ENCODE measurements at regions not wholly inside any gene's neighbourhood (a gene's known extent, or its start where the extent isn't known, plus 50 kb on each side); places are given as distances from the start of the nearest gene placed in this dataset.
"Not testable (repeated sequence)": the region's sequence is repeated elsewhere in the genome, so short reads cannot be mapped to it uniquely, and the experiment has no call there.

DNA sequence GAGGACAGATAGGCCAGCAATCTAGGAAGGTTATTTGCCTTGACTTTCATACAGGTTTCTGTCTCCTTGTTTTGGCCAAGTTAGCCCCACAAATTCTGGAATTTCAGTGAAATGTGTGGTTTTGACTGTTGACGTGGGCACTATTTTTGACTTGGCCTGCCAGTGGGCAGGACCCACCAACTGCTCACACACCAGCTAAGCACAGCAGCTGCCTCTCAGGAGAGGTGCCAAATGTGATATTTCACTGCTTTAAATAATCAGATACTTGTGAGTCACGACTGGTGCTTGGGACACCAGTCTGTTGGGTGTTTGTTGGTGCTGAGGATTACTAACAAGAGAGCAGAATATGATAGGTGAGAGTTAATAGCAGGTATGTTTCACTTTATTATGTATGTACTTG lies 409.7 kb upstream of the MTPN start:
- no peaks in the 10 kb centered on the region for H3K9me3 ChIP-seq (ENCODE audit: control insufficient read depth, low read depth, low read length)
- no peak for DNase-seq
- H3K9ac ChIP-seq (ENCODE audit: extremely low read depth, insufficient read length, low read length) = no peak overlapping the region
- no peak overlapping the region for H2BK5ac ChIP-seq (ENCODE audit: insufficient read length, low read length)
- no peak for TF ChIP-seq CTCF (conservative IDR thresholded peaks at IDR 0.05)
- no peaks in the 10 kb centered on the region for H4K20me1 ChIP-seq (ENCODE audit: control insufficient read depth, insufficient read depth, insufficient read length)
- no peak overlapping the region for H2AK5ac ChIP-seq (ENCODE audit: insufficient read length, low read length)
- no peaks in the 10 kb centered on the region for H3K27me3 ChIP-seq (ENCODE audit: insufficient read depth, low read length)
- Mint-ChIP-seq H3K27ac (no peak overlapping the region), H3K4me3 (no peak overlapping the region), H3K36me3 (ENCODE audit: insufficient read depth in 1 of 3, low read depth in 3 of 3) (no peaks in the 10 kb centered on the region), H3K9me3 (no peaks in the 10 kb centered on the region), H3K27me3 (ENCODE audit: low read depth) (no peaks in the 10 kb centered on the region), H3K4me1 (peaks cover 0 to 7% of the 10 kb centered on the region in 2 experiments; a peak in 1 of 4 replicates)
- no peak overlapping the region for H3K4ac ChIP-seq (ENCODE audit: low read depth, low read length)
- H2BK15ac ChIP-seq (ENCODE audit: low read depth, low read length) = no peak overlapping the region
- H4K8ac ChIP-seq (replicated peaks; ENCODE audit: insufficient read length, low read depth, low read length) = no peak overlapping the region
- H3K4me1 ChIP-seq (ENCODE audit: insufficient read depth, low read length) = no peaks in the 10 kb centered on the region
- H3K79me1 ChIP-seq (ENCODE audit: insufficient read depth, low read depth, low read length, poor library complexity, severe bottlenecking) = no peaks in the 10 kb centered on the region
- no peak overlapping the region for H2AFZ ChIP-seq (ENCODE audit: low read length)
- H3K14ac ChIP-seq (ENCODE audit: insufficient read depth, low read length) = no peak overlapping the region
- no peaks in the 10 kb centered on the region for H3K23me2 ChIP-seq (ENCODE audit: insufficient read length, low read depth, low read length, poor library complexity, severe bottlenecking)
- no peak overlapping the region for H4K5ac ChIP-seq (ENCODE audit: insufficient read length, low read depth, low read length)
- H3K56ac ChIP-seq (ENCODE audit: insufficient read length, low read depth, low read length) = no peak overlapping the region
- H3K27ac ChIP-seq (ENCODE audit: insufficient read length, low read depth, low read length) = no peak overlapping the region
- no peak overlapping the region for H3K23ac ChIP-seq (ENCODE audit: insufficient read length, low read depth, low read length)
- H4K91ac ChIP-seq (ENCODE audit: insufficient read length, low read depth, low read length) = no peak overlapping the region
- H3K79me2 ChIP-seq (ENCODE audit: insufficient read depth, low read length) = no peaks in the 10 kb centered on the region
- no peak overlapping the region for H3T11ph ChIP-seq (ENCODE audit: low read length)
- H2BK20ac ChIP-seq (ENCODE audit: low read depth, low read length, poor library complexity, severe bottlenecking) = no peak overlapping the region
- no peak overlapping the region for H3K4me2 ChIP-seq (ENCODE audit: insufficient read depth, insufficient read length, low read length)
- no peak overlapping the region for H2BK120ac ChIP-seq (ENCODE audit: low read depth, low read length, poor library complexity, severe bottlenecking)
- WGBS (ENCODE audit: extremely low coverage, insufficient read length, low lambda C conversion rate) = no CpG with 5 or more reads among the region's 2 CpGs
- H3K18ac ChIP-seq (ENCODE audit: insufficient read length, low read depth, low read length) = no peak overlapping the region
- H2BK12ac ChIP-seq (ENCODE audit: insufficient read length, low read depth, low read length) = no peak overlapping the region

DNA sequence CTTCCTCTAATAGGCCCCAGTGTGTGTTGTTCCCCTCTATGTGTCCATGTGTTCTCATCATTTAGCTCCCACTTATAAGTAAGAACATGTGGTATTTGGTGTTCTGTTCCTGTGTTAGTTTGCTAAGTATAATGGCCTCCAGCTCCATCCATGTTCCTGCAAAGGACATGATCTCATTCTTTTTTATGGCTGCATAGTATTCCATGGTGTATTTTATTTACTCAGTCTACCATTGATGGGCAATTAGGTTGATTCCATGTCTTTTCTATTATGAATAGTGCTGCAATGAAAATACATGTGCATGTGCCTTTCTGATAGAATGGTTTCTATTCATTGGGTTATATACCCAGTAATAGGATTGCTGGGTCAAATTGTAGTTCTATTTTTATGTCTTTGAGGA lies 394.2 kb upstream of the MTPN start:
- not testable (repeated sequence) for DNase-seq; H3K4me2 ChIP-seq (ENCODE audit: insufficient read depth, insufficient read length, low read length); H3K9ac ChIP-seq (ENCODE audit: extremely low read depth, insufficient read length, low read length); H3K27ac Mint-ChIP-seq; H3K4me1 ChIP-seq (ENCODE audit: insufficient read depth, low read length); H3K4ac ChIP-seq (ENCODE audit: low read depth, low read length); H2BK120ac ChIP-seq (ENCODE audit: low read depth, low read length, poor library complexity, severe bottlenecking); H2BK20ac ChIP-seq (ENCODE audit: low read depth, low read length, poor library complexity, severe bottlenecking); H2AFZ ChIP-seq (ENCODE audit: low read length); H2AK5ac ChIP-seq (ENCODE audit: insufficient read length, low read length); H3K79me1 ChIP-seq (ENCODE audit: insufficient read depth, low read depth, low read length, poor library complexity, severe bottlenecking); H3K18ac ChIP-seq (ENCODE audit: insufficient read length, low read depth, low read length); H3T11ph ChIP-seq (ENCODE audit: low read length); H3K27ac ChIP-seq (ENCODE audit: insufficient read length, low read depth, low read length); H3K79me2 ChIP-seq (ENCODE audit: insufficient read depth, low read length); H3K23ac ChIP-seq (ENCODE audit: insufficient read length, low read depth, low read length); H4K8ac ChIP-seq (replicated peaks; ENCODE audit: insufficient read length, low read depth, low read length); H3K27me3 ChIP-seq (ENCODE audit: insufficient read depth, low read length); H4K91ac ChIP-seq (ENCODE audit: insufficient read length, low read depth, low read length); H2BK5ac ChIP-seq (ENCODE audit: insufficient read length, low read length); H4K5ac ChIP-seq (ENCODE audit: insufficient read length, low read depth, low read length); H3K9me3 ChIP-seq (ENCODE audit: control insufficient read depth, low read depth, low read length); H3K14ac ChIP-seq (ENCODE audit: insufficient read depth, low read length); H3K9me3 Mint-ChIP-seq; H3K56ac ChIP-seq (ENCODE audit: insufficient read length, low read depth, low read length); H2BK12ac ChIP-seq (ENCODE audit: insufficient read length, low read depth, low read length); H3K27me3 Mint-ChIP-seq (ENCODE audit: low read depth); H4K20me1 ChIP-seq (ENCODE audit: control insufficient read depth, insufficient read depth, insufficient read length); H2BK15ac ChIP-seq (ENCODE audit: low read depth, low read length); H3K4me1 Mint-ChIP-seq; H3K23me2 ChIP-seq (ENCODE audit: insufficient read length, low read depth, low read length, poor library complexity, severe bottlenecking); H3K36me3 Mint-ChIP-seq (ENCODE audit: insufficient read depth in 1 of 3, low read depth in 3 of 3); H3K4me3 Mint-ChIP-seq
